Brain microvascular endothelial cell (primary cell): ENCODE measurements at regions not wholly inside any gene's neighbourhood (a gene's known extent, or its start where the extent isn't known, plus 50 kb on each side); places are given as distances from the start of the nearest gene placed in this dataset.

ENCODE experiments used
- DNase-seq: peaks from one replicate; pipeline ENCODE4 v3.0.0-alpha.2; 2020
- H3K27ac ChIP-seq: fragments of 250-450 bp; sonication (Bioruptor Pico); 2 replicates; pipeline ENCODE4 v1.5.1; 2020; ENCODE audit warnings: mild to moderate bottlenecking, moderate library complexity
- H3K27me3 ChIP-seq: fragments of 250-450 bp; sonication (Bioruptor Pico); replicated peaks from 2 replicates; pipeline ENCODE4 v1.5.1; 2020; ENCODE audit warnings: mild to moderate bottlenecking
- H3K36me3 ChIP-seq: fragments of 250-450 bp; sonication (Bioruptor Pico); replicated peaks from 2 replicates; pipeline ENCODE4 v1.5.1; 2020; ENCODE audit warnings: mild to moderate bottlenecking
- H3K4me3 ChIP-seq: 2 replicates; pipeline ENCODE4 v1.5.1; 2011; ENCODE audit warnings: low read depth, mild to moderate bottlenecking, control low read depth, low read length, moderate library complexity
- CTCF ChIP-seq: IDR thresholded peaks from 2 replicates; pipeline ENCODE4 v1.5.1; 2011; ENCODE audit warnings: low read depth, mild to moderate bottlenecking, moderate library complexity, low read length, control low read depth, inconsistent platforms; ENCODE audit errors: missing control alignments
- in situ Hi-C: cut with HindIII; loops from 2 replicates; pipeline ENCODE4 v1.10.0; 2017; ENCODE audit warnings: low sequenced_read_pairs, low pct_ligation_motif_present

- Histone ChIP-seq H3K4me3 (no peak overlapping the region), H3K27ac (no peak overlapping the region), H3K27me3 (no peaks in the 10 kb centered on the region), H3K36me3 (no peaks in the 10 kb centered on the region)
- in situ Hi-C loops, result no loop called here
- TF ChIP-seq CTCF, result no peak
- DNase-seq, result no peak
Measured at GRCh38 chrX:34509394-34509793, 147.7 kb downstream of the TMEM47 start.

GRCh38 chrX:34503119-34503518 lies 154.0 kb downstream of the TMEM47 start:
- in situ Hi-C loops, result no loop called here

GRCh38 chrX:34493086-34493485 lies 164.0 kb downstream of the TMEM47 start:
- no peak overlapping the region for H3K27ac ChIP-seq
- no peak for TF ChIP-seq CTCF
- no peak overlapping the region for H3K4me3 ChIP-seq
- H3K27me3 ChIP-seq, result no peaks in the 10 kb centered on the region
- DNase-seq, result no peak
- H3K36me3 ChIP-seq, result no peaks in the 10 kb centered on the region
- in situ Hi-C loops, result no loop called here

More at GRCh38 chrX:34503119-34503518, 154.0 kb downstream of the TMEM47 start:
- Histone ChIP-seq H3K4me3 (no peak overlapping the region), H3K27me3 (no peaks in the 10 kb centered on the region), H3K27ac (no peak overlapping the region), H3K36me3 (no peaks in the 10 kb centered on the region)
- no peak for TF ChIP-seq CTCF
- no peak for DNase-seq

DNA sequence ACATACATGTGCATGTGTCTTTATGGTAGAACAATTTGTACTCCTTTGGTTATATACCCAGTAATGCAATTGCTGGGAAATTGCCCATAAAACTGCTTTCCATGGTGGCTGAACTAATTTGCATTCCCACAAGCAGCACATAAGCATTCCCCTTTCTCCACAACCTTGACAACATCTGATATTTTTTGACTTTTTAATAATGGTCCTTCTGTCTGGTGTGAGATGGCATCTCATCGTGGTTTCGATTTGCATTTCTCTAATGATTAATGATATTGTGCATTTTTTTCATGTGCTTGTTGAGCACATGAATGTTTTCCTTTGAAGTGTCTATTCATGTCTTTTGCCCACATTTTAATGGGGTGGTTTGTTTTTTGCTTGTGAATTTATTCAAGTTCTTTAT lies 166.0 kb downstream of the TMEM47 start:
- no peak for TF ChIP-seq CTCF
- Histone ChIP-seq H3K4me3 (no peak overlapping the region), H3K27ac (no peak overlapping the region), H3K27me3 (no peaks in the 10 kb centered on the region), H3K36me3 (no peaks in the 10 kb centered on the region)
- in situ Hi-C loops, result no loop called here
- DNase-seq, result no peak

DNA sequence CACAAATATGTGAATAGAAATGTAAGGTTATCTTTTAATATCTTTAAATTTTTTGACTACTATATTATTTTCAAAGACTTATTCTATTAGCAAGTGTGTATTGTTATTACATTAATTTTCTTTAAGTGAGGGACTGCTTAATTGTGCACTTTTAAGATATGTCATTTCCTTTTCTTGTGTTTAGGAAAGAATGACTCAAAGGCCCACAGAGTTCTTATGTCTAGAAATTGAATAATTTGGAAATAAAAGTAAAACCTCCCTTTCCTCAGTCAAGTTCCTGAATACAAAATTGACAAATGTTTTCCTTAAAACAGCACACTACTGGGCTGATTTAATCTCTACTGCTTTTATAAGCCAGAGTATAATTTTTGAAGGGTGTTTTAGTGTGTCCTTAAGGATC lies 169.7 kb downstream of the TMEM47 start:
- H3K36me3 ChIP-seq, result no peaks in the 10 kb centered on the region
- DNase-seq, result no peak
- no peak for TF ChIP-seq CTCF
- no peak overlapping the region for H3K27ac ChIP-seq
- in situ Hi-C loops, result no loop called here
- H3K27me3 ChIP-seq, result no peaks in the 10 kb centered on the region
- no peak overlapping the region for H3K4me3 ChIP-seq

GRCh38 chrX:34483980-34484379 lies 173.1 kb downstream of the TMEM47 start:
- no peak for DNase-seq
- in situ Hi-C loops, result no loop called here

More at GRCh38 chrX:34483980-34484379, 173.1 kb downstream of the TMEM47 start:
- Histone ChIP-seq H3K4me3 (no peak overlapping the region), H3K27me3 (no peaks in the 10 kb centered on the region), H3K27ac (no peak overlapping the region), H3K36me3 (no peaks in the 10 kb centered on the region)
- no peak for TF ChIP-seq CTCF
